Keratinocyte (primary cell): ENCODE measurements at regions not wholly inside any gene's neighbourhood (a gene's known extent, or its start where the extent isn't known, plus 50 kb on each side); places are given as distances from the start of the nearest gene placed in this dataset.

ENCODE experiments used
- DNase-seq: peaks from one replicate; pipeline ENCODE4 v3.0.0-alpha.2; 2011; ENCODE audit warnings: low read depth, missing footprints, low spot score
- FAIRE-seq: peaks from 2 replicates; lab custom pipeline; 2011; peaks lifted over from hg19 to GRCh38; lab: Jason Lieb, UNC
- H2AFZ ChIP-seq: 2 replicates; pipeline ENCODE4 v1.6.0; 2012; ENCODE audit warnings: low read length, control low read depth, inconsistent platforms; ENCODE audit not compliant: control insufficient read depth
- H3K27ac ChIP-seq: 2 replicates; pipeline ENCODE4 v1.5.1; 2011; ENCODE audit warnings: low read length; ENCODE audit not compliant: control insufficient read depth, insufficient read depth
- H3K27me3 ChIP-seq: 3 replicates; pipeline ENCODE4 v1.6.0; 2011; ENCODE audit warnings: low read length; ENCODE audit not compliant: control insufficient read depth, insufficient read depth; ENCODE audit errors: extremely low read depth
- H3K36me3 ChIP-seq, 2 experiments: 2 replicates in 1 of 2; 3 replicates in 1 of 2; pipeline ENCODE4 v1.5.1; 2011; ENCODE audit warnings: low read length in 2 of 2, mild to moderate bottlenecking in 1 of 2; ENCODE audit not compliant: control insufficient read depth in 2 of 2, insufficient read depth in 2 of 2; ENCODE audit errors: extremely low read depth in 1 of 2
- H3K4me1 ChIP-seq: 3 replicates; pipeline ENCODE4 v1.5.1; 2011; ENCODE audit warnings: low read length; ENCODE audit not compliant: control insufficient read depth, insufficient read depth; ENCODE audit errors: extremely low read depth
- H3K4me2 ChIP-seq: 3 replicates; pipeline ENCODE4 v1.6.0; 2011; ENCODE audit warnings: low read depth, low read length; ENCODE audit not compliant: control insufficient read depth, insufficient read depth; ENCODE audit errors: extremely low read depth
- H3K4me3 ChIP-seq, 3 experiments: fragments of 200-600 bp in 1 of 3; sonication (generic) in 1 of 3; 2 replicates in 2 of 3; 3 replicates in 1 of 3; pipeline ENCODE4 v1.5.1; 2011 to 2016; ENCODE audit warnings: low read length in 3 of 3, mild to moderate bottlenecking in 3 of 3, control low read depth in 2 of 3, inconsistent platforms in 1 of 3, low read depth in 1 of 3, mixed read lengths in 1 of 3, mixed run types in 1 of 3, moderate library complexity in 1 of 3; ENCODE audit not compliant: control insufficient read depth in 2 of 3, insufficient read depth in 2 of 3; ENCODE audit errors: extremely low read depth in 1 of 3
- H3K79me2 ChIP-seq: 2 replicates; pipeline ENCODE4 v1.6.0; 2012; ENCODE audit warnings: low read length; ENCODE audit not compliant: control insufficient read depth, insufficient read depth
- H3K9ac ChIP-seq: 3 replicates; pipeline ENCODE4 v1.6.0; 2011; ENCODE audit warnings: low read length; ENCODE audit not compliant: control insufficient read depth, insufficient read depth; ENCODE audit errors: extremely low read depth
- H3K9me1 ChIP-seq: 3 replicates; pipeline ENCODE4 v1.6.0; 2011; ENCODE audit warnings: low read length; ENCODE audit not compliant: control insufficient read depth, insufficient read depth; ENCODE audit errors: extremely low read depth
- H3K9me3 ChIP-seq: 2 replicates; pipeline ENCODE4 v1.5.1; 2012; ENCODE audit warnings: low read depth, low read length; ENCODE audit not compliant: control insufficient read depth
- H4K20me1 ChIP-seq: 3 replicates; pipeline ENCODE4 v1.6.0; 2011; ENCODE audit warnings: low read length; ENCODE audit not compliant: control insufficient read depth, insufficient read depth; ENCODE audit errors: extremely low read depth
- EZH2 ChIP-seq: IDR thresholded peaks from one replicate; pipeline ENCODE4 v1.6.1; 2012; ENCODE audit warnings: inconsistent platforms, mild to moderate bottlenecking, low read length, moderate library complexity
- dilution Hi-C: fragments of 300-500 bp; cut with MboI; formaldehyde crosslinking; loops from one replicate; pipeline ENCODE4 v1.7.0; 2020; ENCODE audit warnings: low sequenced_read_pairs; ENCODE audit not compliant: extremely low pct_ligation_motif_present
- TF ChIP-seq, protein P1 (sequence below), 3 experiments: IDR thresholded peaks in 1 of 3; conservative IDR thresholded peaks in 1 of 3; optimal IDR thresholded peaks in 1 of 3; 2 replicates in 2 of 3; 3 replicates in 1 of 3; pipeline versions ENCODE3 to v1.5.1; 2011; ENCODE audit warnings: low read length in 3 of 3, mild to moderate bottlenecking in 3 of 3, moderate library complexity in 2 of 3, control low read depth in 1 of 3, inconsistent platforms in 1 of 3; ENCODE audit not compliant: insufficient read depth in 2 of 3; ENCODE audit errors: extremely low read depth in 1 of 3

DNA sequence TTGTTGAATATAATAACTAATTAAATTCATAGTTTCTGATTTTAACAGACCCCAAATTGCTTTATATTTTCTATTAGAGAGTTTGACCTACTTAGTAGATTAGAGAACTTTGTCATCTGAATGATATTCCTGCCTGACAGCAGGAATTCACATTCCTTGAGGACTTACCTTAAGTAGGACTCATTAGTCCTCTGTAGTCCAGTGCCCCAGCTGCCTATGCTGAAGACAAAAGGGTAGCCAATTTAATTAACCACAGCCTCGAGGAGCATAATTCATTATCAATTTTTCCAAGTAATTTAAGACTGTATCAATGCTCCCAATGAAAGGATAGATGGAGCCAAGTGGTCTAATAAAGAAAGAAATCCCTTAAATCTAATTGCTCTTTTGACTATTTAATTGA lies 1405.0 kb upstream of the IGFBP7 start:
- dilution Hi-C loops: no loop called here
- Histone ChIP-seq H3K27me3 (no peaks in the 10 kb centered on the region), H3K79me2 (no peaks in the 10 kb centered on the region), H3K27ac (no peak overlapping the region), H3K9ac (no peak overlapping the region), H3K4me3 (no peak overlapping the region), H3K4me1 (no peaks in the 10 kb centered on the region), H4K20me1 (no peaks in the 10 kb centered on the region), H2AFZ (no peak overlapping the region), H3K9me3 (no peaks in the 10 kb centered on the region), H3K36me3 (no peaks in the 10 kb centered on the region), H3K4me2 (no peak overlapping the region), H3K9me1 (no peaks in the 10 kb centered on the region)
- FAIRE-seq: no peak
- TF ChIP-seq, protein P1, sequence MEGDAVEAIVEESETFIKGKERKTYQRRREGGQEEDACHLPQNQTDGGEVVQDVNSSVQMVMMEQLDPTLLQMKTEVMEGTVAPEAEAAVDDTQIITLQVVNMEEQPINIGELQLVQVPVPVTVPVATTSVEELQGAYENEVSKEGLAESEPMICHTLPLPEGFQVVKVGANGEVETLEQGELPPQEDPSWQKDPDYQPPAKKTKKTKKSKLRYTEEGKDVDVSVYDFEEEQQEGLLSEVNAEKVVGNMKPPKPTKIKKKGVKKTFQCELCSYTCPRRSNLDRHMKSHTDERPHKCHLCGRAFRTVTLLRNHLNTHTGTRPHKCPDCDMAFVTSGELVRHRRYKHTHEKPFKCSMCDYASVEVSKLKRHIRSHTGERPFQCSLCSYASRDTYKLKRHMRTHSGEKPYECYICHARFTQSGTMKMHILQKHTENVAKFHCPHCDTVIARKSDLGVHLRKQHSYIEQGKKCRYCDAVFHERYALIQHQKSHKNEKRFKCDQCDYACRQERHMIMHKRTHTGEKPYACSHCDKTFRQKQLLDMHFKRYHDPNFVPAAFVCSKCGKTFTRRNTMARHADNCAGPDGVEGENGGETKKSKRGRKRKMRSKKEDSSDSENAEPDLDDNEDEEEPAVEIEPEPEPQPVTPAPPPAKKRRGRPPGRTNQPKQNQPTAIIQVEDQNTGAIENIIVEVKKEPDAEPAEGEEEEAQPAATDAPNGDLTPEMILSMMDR (optimal IDR thresholded peaks at IDR 0.05 in 1 of 3, IDR thresholded peaks at IDR 0.05 in 1 of 3, conservative IDR thresholded peaks at IDR 0.05 in 1 of 3; ENCODE audit: extremely low read depth in 1 of 3, insufficient read depth in 2 of 3, low read length in 3 of 3): no peak
- no peak for TF ChIP-seq EZH2
- DNase-seq: no peak

DNA sequence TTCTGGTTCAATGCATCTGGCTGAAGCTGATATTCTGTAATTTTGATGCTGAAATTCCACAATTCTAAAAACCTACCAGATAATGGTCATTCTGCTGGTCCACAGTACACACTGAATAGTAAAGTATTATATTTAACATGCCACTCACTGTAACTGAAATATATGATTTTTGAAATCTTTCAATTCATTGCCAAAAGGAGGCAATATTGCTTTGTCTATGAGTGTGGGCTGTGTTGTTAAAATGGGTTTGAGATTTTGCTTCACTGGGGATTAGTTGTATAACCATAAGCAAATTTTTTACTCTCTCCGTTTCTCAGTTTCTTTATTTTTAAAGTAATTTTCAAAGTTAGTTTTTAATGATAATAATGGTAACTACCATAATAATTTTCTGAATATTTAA lies 1404.1 kb upstream of the IGFBP7 start:
- FAIRE-seq: no peak
- dilution Hi-C loops: no loop called here
- H4K20me1 ChIP-seq: no peaks in the 10 kb centered on the region
- no peak overlapping the region for H3K9ac ChIP-seq
- TF ChIP-seq EZH2: no peak
- TF ChIP-seq, protein P1 (optimal IDR thresholded peaks at IDR 0.05 in 1 of 3, IDR thresholded peaks at IDR 0.05 in 1 of 3, conservative IDR thresholded peaks at IDR 0.05 in 1 of 3; ENCODE audit: extremely low read depth in 1 of 3, insufficient read depth in 2 of 3, low read length in 3 of 3): no peak
- no peaks in the 10 kb centered on the region for H3K27me3 ChIP-seq
- H3K27ac ChIP-seq: no peak overlapping the region
- no peak for DNase-seq
- H3K79me2 ChIP-seq: no peaks in the 10 kb centered on the region
- no peak overlapping the region for H3K4me3 ChIP-seq
- no peaks in the 10 kb centered on the region for H3K4me1 ChIP-seq
- H2AFZ ChIP-seq: no peak overlapping the region
- no peaks in the 10 kb centered on the region for H3K36me3 ChIP-seq
- H3K4me2 ChIP-seq: no peak overlapping the region
- no peaks in the 10 kb centered on the region for H3K9me1 ChIP-seq
- H3K9me3 ChIP-seq: no peaks in the 10 kb centered on the region
